Activated CD8-positive, alpha-beta T cell treated with anti-CD3 and anti-CD28 coated beads for 36 hours (primary cell): ENCODE measurements at regions not wholly inside any gene's neighbourhood (a gene's known extent, or its start where the extent isn't known, plus 50 kb on each side); places are given as distances from the start of the nearest gene placed in this dataset.
"Not testable (repeated sequence)": the region's sequence is repeated elsewhere in the genome, so short reads cannot be mapped to it uniquely, and the experiment has no call there.

Experiments used
- ATAC-seq: fragments of 200-7000 bp; cut with Tn5 transposase; one replicate; pipeline ENCODE4 v1.10.0; 2021; ENCODE audit warnings: mild to moderate bottlenecking, moderate library complexity
- CTCF ChIA-PET: fragments of 350-600 bp; sonication (Branson Sonifier 250); formaldehyde crosslinking; loops from one replicate; lab custom pipeline; 2021; ENCODE audit warnings: antibody characterized with exemption; lab: Charles Lee
- POLR2A ChIA-PET: fragments of 350-600 bp; sonication (Branson Sonifier 250); formaldehyde crosslinking; loops from one replicate; lab custom pipeline; 2021; ENCODE audit warnings: antibody characterized with exemption; lab: Charles Lee
- DNase-seq: peaks from one replicate; pipeline ENCODE4 v3.0.0-alpha.2; 2020
- H3K27ac Mint-ChIP-seq: one replicate; pipeline ENCODE4 v1.8.0; 2021; ENCODE audit warnings: mild to moderate bottlenecking, mixed read lengths
- H3K27me3 Mint-ChIP-seq: one replicate; pipeline ENCODE4 v1.8.0; 2021; ENCODE audit warnings: mixed read lengths
- H3K36me3 Mint-ChIP-seq: one replicate; pipeline ENCODE4 v1.8.0; 2021; ENCODE audit warnings: low read depth, mixed read lengths
- H3K4me1 Mint-ChIP-seq: one replicate; pipeline ENCODE4 v1.8.0; 2021; ENCODE audit warnings: low read depth, mixed read lengths
- H3K4me3 Mint-ChIP-seq: one replicate; pipeline ENCODE4 v1.8.0; 2021; ENCODE audit warnings: mild to moderate bottlenecking, moderate library complexity, mixed read lengths
- H3K9me3 Mint-ChIP-seq: one replicate; pipeline ENCODE4 v1.8.0; 2021; ENCODE audit warnings: mixed read lengths
- CTCF ChIP-seq: fragments of 200-600 bp; IDR thresholded peaks from one replicate; pipeline ENCODE4 v1.8.0; 2022; ENCODE audit warnings: antibody characterized with exemption, mild to moderate bottlenecking
- intact Hi-C: fragments of 100-400 bp; cut with micrococcal nuclease; formaldehyde crosslinking; loops from one replicate; pipeline ENCODE4 v1.10.0; 2022

GRCh38 chr5:14929293-14930065 is 57.9 kb upstream of the ANKH start:
- ChIA-PET POLR2A (no interaction called here), CTCF (no interaction called here)
- Mint-ChIP-seq H3K4me1 (peaks cover 32% of the 10 kb centered on the region), H3K27me3 (no peaks in the 10 kb centered on the region), H3K36me3 (no peaks in the 10 kb centered on the region), H3K4me3 (no peak overlapping the region), H3K27ac (no peak overlapping the region), H3K9me3 (no peaks in the 10 kb centered on the region)
- DNase-seq (no peak), ATAC-seq (no peak)
- intact Hi-C loops, result no loop called here
- TF ChIP-seq CTCF, result no peak

DNA sequence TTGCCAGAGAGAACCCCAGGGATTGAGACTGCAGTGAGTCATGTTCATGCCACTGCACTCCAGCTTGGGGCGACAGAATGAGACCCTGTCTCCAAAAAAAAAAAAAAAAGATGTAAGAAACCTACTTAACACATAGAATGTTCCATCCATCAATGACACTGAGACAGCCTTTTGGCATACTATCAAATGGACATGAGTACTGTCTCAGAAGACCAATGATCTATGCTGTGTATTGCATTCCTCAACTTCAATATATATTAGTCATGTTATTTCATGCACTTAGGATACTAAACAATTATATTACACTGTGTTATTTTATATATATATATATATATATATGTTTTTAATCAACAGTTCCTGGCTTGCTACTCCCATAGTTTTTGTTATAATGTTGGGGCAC is 57.1 kb upstream of the ANKH start:
- no peaks in the 10 kb centered on the region for H3K36me3 Mint-ChIP-seq
- no peak for TF ChIP-seq CTCF
- H3K4me3 Mint-ChIP-seq, result no peak overlapping the region
- peaks cover 34% of the 10 kb centered on the region for H3K4me1 Mint-ChIP-seq
- H3K9me3 Mint-ChIP-seq, result no peaks in the 10 kb centered on the region
- H3K27me3 Mint-ChIP-seq, result no peaks in the 10 kb centered on the region
- H3K27ac Mint-ChIP-seq, result no peak overlapping the region
- POLR2A ChIA-PET, result no interaction called here
- intact Hi-C loops, result no loop called here
- ATAC-seq (no peak), DNase-seq (no peak)
- CTCF ChIA-PET, result no interaction called here

DNA sequence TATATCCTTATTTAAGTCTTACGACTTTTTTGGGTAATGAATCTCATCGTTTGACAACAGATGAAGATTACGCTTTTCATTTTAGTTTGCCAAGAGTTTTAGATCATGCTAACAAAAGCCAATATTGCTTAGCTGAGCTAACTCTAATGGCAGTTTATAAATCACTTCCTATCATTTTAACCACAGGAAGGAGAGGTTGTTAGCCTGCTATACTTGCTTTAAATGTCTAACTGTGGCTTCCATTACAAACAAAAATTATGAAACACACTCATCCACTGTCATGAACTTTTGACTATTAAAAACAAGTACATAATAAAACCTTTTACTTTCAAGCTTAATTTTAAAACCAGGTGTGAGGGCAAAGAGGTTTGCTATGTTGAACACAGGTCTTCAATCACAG is 53.7 kb upstream of the ANKH start:
- ChIA-PET POLR2A (interaction anchor here (1.0 kb wide), 1 partner anchor 53 kb away, joined by 3 read pairs; no protein-coding TSS in a partner anchor), CTCF (interaction anchor here (0.9 to 1.7 kb wide), 4 partner anchors 22 to 198 kb away, joined by 3 to 5 read pairs (median 4); no protein-coding TSS in a partner anchor)
- H3K27me3 Mint-ChIP-seq, result no peaks in the 10 kb centered on the region
- peak overlapping the region; percentile 92 for H3K27ac Mint-ChIP-seq
- peak overlapping the region; percentile 32 for H3K4me3 Mint-ChIP-seq
- intact Hi-C loops, result loop anchor here (2.0 kb wide), 1 partner anchor 55 kb away; the partner anchor contains the start of gene ANKH
- no peaks in the 10 kb centered on the region for H3K9me3 Mint-ChIP-seq
- DNase-seq (no peak), ATAC-seq (no peak)
- TF ChIP-seq CTCF, result no peak
- H3K36me3 Mint-ChIP-seq, result no peaks in the 10 kb centered on the region
- peaks cover 44% of the 10 kb centered on the region for H3K4me1 Mint-ChIP-seq

DNA sequence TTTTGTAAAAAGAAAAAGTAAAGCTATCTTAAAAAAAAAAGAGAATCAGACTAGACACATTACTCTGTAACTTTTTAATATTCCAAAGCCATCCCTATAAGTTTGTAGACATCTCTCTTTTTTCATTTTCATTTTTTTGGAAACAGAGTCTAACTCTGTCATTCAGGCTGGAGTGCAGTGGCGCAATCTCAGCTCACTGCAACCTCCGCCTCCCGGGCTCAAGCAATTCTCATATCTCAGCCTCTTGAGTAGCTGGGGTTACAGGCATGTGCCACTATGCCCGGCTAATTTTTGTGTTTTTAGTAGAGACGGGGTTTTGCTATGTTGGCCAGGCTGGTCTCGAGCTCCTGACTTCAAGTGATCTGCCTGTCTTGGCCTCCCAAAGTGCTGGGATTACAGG is 51.4 kb upstream of the ANKH start:
- H3K4me3 Mint-ChIP-seq, H3K9me3 Mint-ChIP-seq, intact Hi-C loops, H3K27me3 Mint-ChIP-seq, DNase-seq, ATAC-seq, H3K27ac Mint-ChIP-seq, H3K36me3 Mint-ChIP-seq, POLR2A ChIA-PET: not testable (repeated sequence)
- CTCF ChIA-PET, result interaction anchor here (1.0 kb wide), 1 partner anchor 196 kb away, joined by 3 read pairs; no protein-coding TSS in a partner anchor
- peaks cover 48% of the 10 kb centered on the region for H3K4me1 Mint-ChIP-seq

DNA sequence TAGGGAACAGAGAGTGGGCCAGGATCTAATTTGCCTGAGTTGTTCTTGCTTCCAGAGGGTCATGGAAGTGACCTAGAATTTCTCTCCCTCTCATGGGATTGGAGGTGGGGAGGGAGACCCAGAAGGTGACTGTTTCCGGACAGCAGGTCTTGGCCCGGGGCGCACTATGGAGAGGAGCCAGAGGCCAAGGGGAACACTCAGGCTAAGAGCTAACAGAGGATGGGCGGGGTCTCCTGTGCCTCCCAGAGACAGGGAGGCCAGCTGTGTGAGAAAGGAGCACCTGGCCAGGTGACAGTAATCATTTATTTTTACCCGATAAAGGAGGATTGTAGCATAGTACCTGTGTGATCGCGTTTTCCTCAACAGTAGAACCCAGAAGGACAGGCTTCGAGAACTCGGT is 50.9 kb upstream of the ANKH start:
- DNase-seq, result no peak
- Mint-ChIP-seq H3K27me3 (no peaks in the 10 kb centered on the region), H3K36me3 (no peaks in the 10 kb centered on the region), H3K4me3 (no peak overlapping the region), H3K27ac (no peak overlapping the region), H3K9me3 (no peaks in the 10 kb centered on the region), H3K4me1 (peaks cover 47% of the 10 kb centered on the region)
- no peak for ATAC-seq
- ChIA-PET POLR2A (no interaction called here), CTCF (interaction anchor here (1.0 kb wide), 1 partner anchor 196 kb away, joined by 3 read pairs; no protein-coding TSS in a partner anchor)
- TF ChIP-seq CTCF, result no peak
- intact Hi-C loops, result no loop called here
